ENCODE measurements at regions not wholly inside any gene's neighbourhood (a gene's known extent, or its start where the extent isn't known, plus 50 kb on each side); places are given as distances from the start of the nearest gene placed in this dataset.

- no peak overlapping the region for H3K4me3 ChIP-seq (ENCODE audit: low read length)
- TF ChIP-seq CTCF (conservative IDR thresholded peaks at IDR 0.05; ENCODE audit: low read length) = no peak
- DNase-seq (ENCODE audit: low read depth) = no peak
Measured at GRCh38 chr18:78101091-78101490, 851.4 kb downstream of the GALR1 start.

- H3K4me3 ChIP-seq (ENCODE audit: low read length) = no peak overlapping the region
- no peak for DNase-seq (ENCODE audit: low read depth)
- no peak for TF ChIP-seq CTCF (conservative IDR thresholded peaks at IDR 0.05; ENCODE audit: low read length)
Measured at GRCh38 chr18:78102135-78102534, 852.5 kb downstream of the GALR1 start.

- no peak for DNase-seq (ENCODE audit: low read depth)
Measured at GRCh38 chr18:78105611-78106010, 856.0 kb downstream of the GALR1 start.

GRCh38 chr18:78106946-78107345, 857.3 kb downstream of the GALR1 start:
- no peak for DNase-seq (ENCODE audit: low read depth)
- H3K4me3 ChIP-seq (ENCODE audit: low read length) = no peak overlapping the region

More at GRCh38 chr18:78105611-78106010, 856.0 kb downstream of the GALR1 start:
- TF ChIP-seq CTCF (conservative IDR thresholded peaks at IDR 0.05; ENCODE audit: low read length) = no peak
- H3K4me3 ChIP-seq (ENCODE audit: low read length) = no peak overlapping the region

GRCh38 chr18:78107363-78107762, 857.7 kb downstream of the GALR1 start:
- no peak overlapping the region for H3K4me3 ChIP-seq (ENCODE audit: low read length)
- TF ChIP-seq CTCF (conservative IDR thresholded peaks at IDR 0.05; ENCODE audit: low read length) = no peak
- DNase-seq (ENCODE audit: low read depth) = no peak

More at GRCh38 chr18:78106946-78107345, 857.3 kb downstream of the GALR1 start:
- no peak for TF ChIP-seq CTCF (conservative IDR thresholded peaks at IDR 0.05; ENCODE audit: low read length)

GRCh38 chr18:78108554-78108953, 858.9 kb downstream of the GALR1 start:
- H3K4me3 ChIP-seq (ENCODE audit: low read length) = no peak overlapping the region
- TF ChIP-seq CTCF (conservative IDR thresholded peaks at IDR 0.05; ENCODE audit: low read length) = no peak
- no peak for DNase-seq (ENCODE audit: low read depth)

GRCh38 chr18:78113136-78113939, 863.7 kb downstream of the GALR1 start:
- DNase-seq (ENCODE audit: low read depth) = no peak
- TF ChIP-seq CTCF (conservative IDR thresholded peaks at IDR 0.05; ENCODE audit: low read length) = no peak
- no peak overlapping the region for H3K4me3 ChIP-seq (ENCODE audit: low read length)

All from AG10803 (cell line).